K562 (cell line): ENCODE measurements at regions not wholly inside any gene's neighbourhood (a gene's known extent, or its start where the extent isn't known, plus 50 kb on each side); places are given as distances from the start of the nearest gene placed in this dataset.

Source experiments
- ATAC-seq: fragments of 200-7000 bp; cut with Tn5 transposase; 3 replicates; pipeline ENCODE4 v1.9.1; 2020; ENCODE audit warnings: moderate library complexity
- BruUV-seq: library from RNA; stranded (reverse); fragments of 400-500 nt; replicated peaks from 2 replicates; lab custom pipeline; 2021; lab: Mats Ljungman, UMichigan
- CTCF ChIA-PET: fragments of 300-600 bp; formaldehyde crosslinking; extraction: SDS; loops from one replicate; lab custom pipeline; 2021; ENCODE audit warnings: low intra/inter-chr PET ratio; lab: Yijun Ruan, JAX
- POLR2A ChIA-PET: fragments of 300-600, 350-650 bp; sonication (Branson Sonifier 250); formaldehyde crosslinking; extraction: SDS; loops from one replicate; lab custom pipeline; 2021; ENCODE audit warnings: antibody characterized with exemption, inconsistent platforms; lab: Yijun Ruan, JAX
- DNase-seq, 4 experiments: peaks; one replicate each; pipeline versions ENCODE4 v3.0.0 to v3.0.0-alpha.2; 2011 to 2018; ENCODE audit warnings: low spot score in 3 of 4, mixed read lengths in 3 of 4; ENCODE audit errors: extremely low read depth in 1 of 4
- FAIRE-seq: peaks from 2 replicates; lab custom pipeline; 2011; peaks lifted over from hg19 to GRCh38; lab: Jason Lieb, UNC
- H2AFZ ChIP-seq: 2 replicates; pipeline ENCODE4 v1.6.0; 2011; ENCODE audit warnings: low read depth, low read length, control low read depth, inconsistent platforms
- H3K27ac ChIP-seq: fragments of 200-600 bp; 3 replicates; pipeline ENCODE4 v1.8.0; 2011; ENCODE audit warnings: low read depth, mild to moderate bottlenecking, control low read depth, inconsistent platforms, low read length, moderate library complexity, mixed read lengths; ENCODE audit errors: extremely low read depth
- H3K27me3 ChIP-seq, 2 experiments: fragments of 300-600 bp in 1 of 2; 2 replicates in 1 of 2; 3 replicates in 1 of 2; pipeline versions ENCODE4 v1.6.0 to v1.8.0; 2011; ENCODE audit warnings: inconsistent platforms in 2 of 2, low read length in 2 of 2, mild to moderate bottlenecking in 1 of 2, mixed read lengths in 1 of 2, moderate library complexity in 1 of 2; ENCODE audit not compliant: control insufficient read depth in 2 of 2, insufficient read depth in 2 of 2
- H3K36me3 ChIP-seq: fragments of 300-600 bp; 3 replicates; pipeline ENCODE4 v1.8.0; 2011; ENCODE audit warnings: mild to moderate bottlenecking, low read length, inconsistent platforms; ENCODE audit not compliant: control insufficient read depth, insufficient read depth
- H3K4me1 ChIP-seq, 2 experiments: fragments of 200-600 bp in 1 of 2; replicated peaks in 1 of 2; 2 replicates in 1 of 2; 3 replicates in 1 of 2; pipeline versions ENCODE4 v1.5.1 to v1.8.0; 2011; ENCODE audit warnings: inconsistent platforms in 2 of 2, low read length in 2 of 2, mild to moderate bottlenecking in 1 of 2, mixed read lengths in 1 of 2, moderate library complexity in 1 of 2; ENCODE audit not compliant: control insufficient read depth in 2 of 2, insufficient read depth in 2 of 2
- H3K4me2 ChIP-seq: 2 replicates; pipeline ENCODE4 v1.6.1; 2011; ENCODE audit warnings: low read length, control low read depth, inconsistent platforms, mixed read lengths; ENCODE audit not compliant: insufficient read depth
- H3K4me3 ChIP-seq: fragments of 200-600 bp; sonication (generic), shearing (Covaris generic); 2 replicates; pipeline ENCODE4 v1.5.1; 2016; ENCODE audit warnings: control low read depth, inconsistent platforms
- H3K79me2 ChIP-seq: fragments of 200-600 bp; 3 replicates; pipeline ENCODE4 v1.8.0; 2011; ENCODE audit warnings: low read length, inconsistent platforms; ENCODE audit not compliant: control insufficient read depth, insufficient read depth
- H3K9ac ChIP-seq, 2 experiments: 2 replicates each; pipeline versions ENCODE4 v1.6.0 to v1.6.1; 2011; ENCODE audit warnings: low read depth in 2 of 2, low read length in 2 of 2, control low read depth in 1 of 2, inconsistent platforms in 1 of 2, mild to moderate bottlenecking in 1 of 2, mixed read lengths in 1 of 2; ENCODE audit not compliant: insufficient read depth in 1 of 2
- H3K9me1 ChIP-seq: one replicate; pipeline ENCODE4 v1.6.0; 2011; ENCODE audit warnings: inconsistent platforms, mild to moderate bottlenecking, low read length, moderate library complexity; ENCODE audit not compliant: control insufficient read depth, insufficient read depth
- H3K9me3 ChIP-seq: replicated peaks from 2 replicates; pipeline ENCODE4 v1.5.1; 2011; ENCODE audit warnings: low read depth, low read length, inconsistent platforms; ENCODE audit not compliant: control insufficient read depth, insufficient read depth
- H4K20me1 ChIP-seq: replicated peaks from 2 replicates; pipeline ENCODE4 v1.6.1; 2011; ENCODE audit warnings: low read length, inconsistent platforms, mixed read lengths; ENCODE audit not compliant: control insufficient read depth, insufficient read depth
- ATF3 ChIP-seq, 2 experiments: fragments of 450-650 bp in 1 of 2; sonication (generic) in 1 of 2; formaldehyde crosslinking in 1 of 2; IDR thresholded peaks in 1 of 2; conservative IDR thresholded peaks in 1 of 2; 2 replicates each; pipeline versions ENCODE4 v1.6.1 to v1.8.1; 2016 to 2023; ENCODE audit warnings: mild to moderate bottlenecking in 2 of 2, moderate library complexity in 2 of 2, inconsistent platforms in 1 of 2, missing genetic modification reagents in 1 of 2
- IFI16 ChIP-seq: fragments of 250-450 bp; sonication (Bioruptor Pico); IDR thresholded peaks from 2 replicates; pipeline ENCODE4 v2.1.2; 2022; ENCODE audit warnings: mild to moderate bottlenecking, inconsistent platforms
- KHSRP ChIP-seq: fragments of 450-650 bp; IDR thresholded peaks from 2 replicates; pipeline ENCODE4 v1.6.1; 2017
- LARP7 ChIP-seq: fragments of 450-650 bp; IDR thresholded peaks from 2 replicates; pipeline ENCODE4 v1.6.1; 2016
- POLR2AphosphoS5 ChIP-seq: IDR thresholded peaks from 2 replicates; pipeline ENCODE4 v1.6.1; 2011; ENCODE audit warnings: mild to moderate bottlenecking, low read depth, low read length, moderate library complexity; ENCODE audit not compliant: control insufficient read depth, insufficient read depth
- TRIM25 ChIP-seq: fragments of 450-650 bp; IDR thresholded peaks from 2 replicates; pipeline ENCODE4 v1.7.0; 2016; ENCODE audit warnings: borderline replicate concordance
- ZBTB12 ChIP-seq: fragments of 250-450 bp; sonication (Bioruptor Pico); IDR thresholded peaks from 2 replicates; pipeline ENCODE4 v1.4.0; 2020
- ZNF146 ChIP-seq: IDR thresholded peaks from one replicate; pipeline ENCODE4 v1.6.1; 2018; ENCODE audit warnings: missing compliant biosample characterization; ENCODE audit not compliant: unreplicated experiment
- ZNF318 ChIP-seq, 2 experiments: fragments of 450-650 bp; IDR thresholded peaks; 2 replicates each; pipeline ENCODE4 v1.6.1; 2016; ENCODE audit warnings: mild to moderate bottlenecking in 2 of 2, borderline replicate concordance in 1 of 2, low read depth in 1 of 2, moderate library complexity in 1 of 2
- ZNF717 ChIP-seq: fragments of 250-450 bp; sonication (Bioruptor Pico); IDR thresholded peaks from 2 replicates; pipeline ENCODE4 v1.5.0; 2021
- ZNF764 ChIP-seq: fragments of 250-450 bp; sonication (Bioruptor Pico); IDR thresholded peaks from 2 replicates; pipeline ENCODE4 v1.4.0; 2020; ENCODE audit warnings: low read depth, mild to moderate bottlenecking, moderate library complexity
- ZSCAN29 ChIP-seq: fragments of 450-650 bp; IDR thresholded peaks from 2 replicates; pipeline ENCODE4 v1.6.1; 2017
- WGBS: fragments of 100-300 bp; shearing (Covaris generic); methylation state at CpG from one replicate; pipeline ENCODE4 v1.1.6; 2016; ENCODE audit warnings: low coverage, mixed read lengths; ENCODE audit not compliant: insufficient coverage; ENCODE audit errors: missing lambda C conversion rate; 5-methylcytosine and 5-hydroxymethylcytosine counted together
- in situ Hi-C: fragments of 300-500 bp; cut with MboI; formaldehyde crosslinking; loops from 4 replicates; pipeline ENCODE4 v1.15.0; 2018; ENCODE audit warnings: inconsistent platforms, mixed read lengths
- intact Hi-C: fragments of 100-400 bp; cut with micrococcal nuclease; formaldehyde crosslinking; loops from 2 replicates; pipeline ENCODE4 v1.14.2; 2022

- Histone ChIP-seq H2AFZ (no peak overlapping the region), H3K27ac (no peak overlapping the region), H4K20me1 (no peaks in the 10 kb centered on the region), H3K27me3 (no peaks in the 10 kb centered on the region), H3K4me1 (no peaks in the 10 kb centered on the region), H3K36me3 (no peaks in the 10 kb centered on the region), H3K4me2 (no peak overlapping the region), H3K9me3 (no peaks in the 10 kb centered on the region), H3K9ac (no peak overlapping the region), H3K79me2 (no peaks in the 10 kb centered on the region), H3K4me3 (no peak overlapping the region), H3K9me1 (no peaks in the 10 kb centered on the region)
- in situ Hi-C loops (no loop called here), intact Hi-C loops (no loop called here)
- BruUV-seq = no TSS peak
- FAIRE-seq = no peak
- no peak for DNase-seq
- ChIA-PET POLR2A (no interaction called here), CTCF (no interaction called here)
- ATAC-seq = no peak
- WGBS = 0% methylated on average over 2 of the region's 2 CpGs
- TF ChIP-seq IFI16 (CRISPR knock-in tag) (no peak), ZSCAN29 (no peak), ZNF318 (IDR thresholded peaks at IDR 0.05; ENCODE audit: borderline replicate concordance in 1 of 2, low read depth in 1 of 2) (no peak), ZBTB12 (CRISPR knock-in tag) (no peak), TRIM25 (no peak), KHSRP (no peak), ZNF146 (CRISPR knock-in tag) (no peak), ZNF717 (CRISPR knock-in tag) (no peak), ATF3 (IDR thresholded peaks at IDR 0.05) (no peak), ATF3 (CRISPR knock-in tag; conservative IDR thresholded peaks at IDR 0.05) (no peak), LARP7 (no peak), POLR2AphosphoS5 (no peak), ZNF764 (CRISPR knock-in tag) (no peak)
Observed at GRCh38 chr1:98077691-98078090, 156.9 kb upstream of the DPYD start.
